Loucy (cell line): ENCODE measurements at regions not wholly inside any gene's neighbourhood (a gene's known extent, or its start where the extent isn't known, plus 50 kb on each side); places are given as distances from the start of the nearest gene placed in this dataset.

Experiments used
- H2AFZ ChIP-seq: fragments of 200-600 bp; sonication (generic); 2 replicates; pipeline ENCODE4 v1.6.0; 2016; ENCODE audit warnings: antibody characterized with exemption, mild to moderate bottlenecking, low read length, moderate library complexity
- H3F3A ChIP-seq: fragments of 200-600 bp; 2 replicates; pipeline ENCODE4 v1.6.0; 2016; ENCODE audit warnings: antibody characterized with exemption, low read depth, mild to moderate bottlenecking
- H3K27me3 ChIP-seq: fragments of 200-600 bp; sonication (generic); 2 replicates; pipeline ENCODE4 v1.6.1; 2014; ENCODE audit warnings: low read length, mild to moderate bottlenecking; ENCODE audit not compliant: insufficient read depth, poor library complexity, severe bottlenecking
- H3K36me3 ChIP-seq: fragments of 200-600 bp; sonication (generic); 2 replicates; pipeline ENCODE4 v1.6.1; 2016; ENCODE audit warnings: low read length; ENCODE audit not compliant: insufficient read depth
- H3K4me1 ChIP-seq: fragments of 200-600 bp; sonication (generic); 2 replicates; pipeline ENCODE4 v1.5.1; 2014; ENCODE audit warnings: low read length, mild to moderate bottlenecking; ENCODE audit not compliant: insufficient read depth, poor library complexity, severe bottlenecking
- H3K4me2 ChIP-seq: fragments of 200-600 bp; sonication (generic); 2 replicates; pipeline ENCODE4 v1.6.0; 2014; ENCODE audit warnings: antibody characterized with exemption, low read length, low read depth, mild to moderate bottlenecking; ENCODE audit not compliant: poor library complexity, severe bottlenecking
- H3K4me3 ChIP-seq: fragments of 200-600 bp; sonication (generic); 2 replicates; pipeline ENCODE4 v1.5.1; 2014; ENCODE audit warnings: low read length, mild to moderate bottlenecking, mixed read lengths; ENCODE audit not compliant: poor library complexity, severe bottlenecking
- H3K79me2 ChIP-seq: fragments of 200-600 bp; sonication (generic); 2 replicates; pipeline ENCODE4 v1.6.1; 2014; ENCODE audit warnings: low read length; ENCODE audit not compliant: insufficient read depth
- H3K9ac ChIP-seq: fragments of 200-600 bp; sonication (generic); 2 replicates; pipeline ENCODE4 v1.6.0; 2014; ENCODE audit warnings: mild to moderate bottlenecking, low read depth, low read length, moderate library complexity; ENCODE audit not compliant: poor library complexity, severe bottlenecking
- H3K9me2 ChIP-seq: fragments of 200-600 bp; sonication (generic); replicated peaks from 2 replicates; pipeline ENCODE4 v1.6.1; 2016; ENCODE audit warnings: low read depth, low read length, mixed read lengths
- H3K9me3 ChIP-seq: fragments of 200-600 bp; sonication (generic); 2 replicates; pipeline ENCODE4 v1.6.1; 2014; ENCODE audit warnings: mild to moderate bottlenecking, antibody characterized with exemption, low read length, low read depth; ENCODE audit not compliant: insufficient read depth
- H4K20me1 ChIP-seq: fragments of 200-600 bp; sonication (generic); 2 replicates; pipeline ENCODE4 v1.6.0; 2014; ENCODE audit warnings: antibody characterized with exemption, low read length, mild to moderate bottlenecking; ENCODE audit not compliant: insufficient read depth, poor library complexity, severe bottlenecking
- EZH2phosphoT487 ChIP-seq: fragments of 200-600 bp; IDR thresholded peaks from 2 replicates; pipeline ENCODE4 v1.6.1; 2018; ENCODE audit warnings: antibody characterized with exemption, mild to moderate bottlenecking, moderate library complexity, borderline replicate concordance
- TF ChIP-seq, protein P1 (sequence below): fragments of 200-600 bp; sonication (generic); conservative IDR thresholded peaks from 2 replicates; pipeline ENCODE4 v1.5.1; 2014; ENCODE audit warnings: mild to moderate bottlenecking, antibody characterized with exemption, low read length

DNA sequence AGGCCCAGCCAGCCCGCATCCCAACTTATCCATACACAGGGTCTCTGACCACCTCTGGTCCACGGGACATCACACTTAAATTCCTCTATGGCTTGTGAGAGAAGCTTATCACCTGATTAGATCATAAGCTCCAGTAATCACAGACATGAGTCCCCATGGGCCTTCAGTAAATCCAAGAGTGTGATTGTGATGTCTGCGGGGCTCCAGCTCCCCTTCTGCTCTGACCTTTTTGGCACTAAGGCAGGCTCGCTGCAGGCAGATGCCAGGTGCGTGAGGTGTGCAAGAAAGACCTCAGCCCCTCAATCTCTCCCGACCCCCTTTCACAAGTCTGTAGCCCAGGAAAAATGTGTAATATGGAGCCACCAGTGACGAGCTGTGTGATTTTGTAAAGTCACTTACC, 127.6 kb upstream of the DUSP22 start:
- H3K4me1 ChIP-seq: peaks cover 31% of the 10 kb centered on the region
- no peaks in the 10 kb centered on the region for H3K36me3 ChIP-seq
- H3F3A ChIP-seq: no peaks in the 10 kb centered on the region
- H3K9me2 ChIP-seq: no peaks in the 10 kb centered on the region
- no peak overlapping the region for H3K9ac ChIP-seq
- no peaks in the 10 kb centered on the region for H3K9me3 ChIP-seq
- no peaks in the 10 kb centered on the region for H4K20me1 ChIP-seq
- no peak overlapping the region for H3K4me3 ChIP-seq
- H2AFZ ChIP-seq: no peak overlapping the region
- H3K4me2 ChIP-seq: no peak overlapping the region
- no peaks in the 10 kb centered on the region for H3K27me3 ChIP-seq
- no peaks in the 10 kb centered on the region for H3K79me2 ChIP-seq
- no peak for TF ChIP-seq EZH2phosphoT487
- TF ChIP-seq, protein P1, sequence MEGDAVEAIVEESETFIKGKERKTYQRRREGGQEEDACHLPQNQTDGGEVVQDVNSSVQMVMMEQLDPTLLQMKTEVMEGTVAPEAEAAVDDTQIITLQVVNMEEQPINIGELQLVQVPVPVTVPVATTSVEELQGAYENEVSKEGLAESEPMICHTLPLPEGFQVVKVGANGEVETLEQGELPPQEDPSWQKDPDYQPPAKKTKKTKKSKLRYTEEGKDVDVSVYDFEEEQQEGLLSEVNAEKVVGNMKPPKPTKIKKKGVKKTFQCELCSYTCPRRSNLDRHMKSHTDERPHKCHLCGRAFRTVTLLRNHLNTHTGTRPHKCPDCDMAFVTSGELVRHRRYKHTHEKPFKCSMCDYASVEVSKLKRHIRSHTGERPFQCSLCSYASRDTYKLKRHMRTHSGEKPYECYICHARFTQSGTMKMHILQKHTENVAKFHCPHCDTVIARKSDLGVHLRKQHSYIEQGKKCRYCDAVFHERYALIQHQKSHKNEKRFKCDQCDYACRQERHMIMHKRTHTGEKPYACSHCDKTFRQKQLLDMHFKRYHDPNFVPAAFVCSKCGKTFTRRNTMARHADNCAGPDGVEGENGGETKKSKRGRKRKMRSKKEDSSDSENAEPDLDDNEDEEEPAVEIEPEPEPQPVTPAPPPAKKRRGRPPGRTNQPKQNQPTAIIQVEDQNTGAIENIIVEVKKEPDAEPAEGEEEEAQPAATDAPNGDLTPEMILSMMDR: no peak

DNA sequence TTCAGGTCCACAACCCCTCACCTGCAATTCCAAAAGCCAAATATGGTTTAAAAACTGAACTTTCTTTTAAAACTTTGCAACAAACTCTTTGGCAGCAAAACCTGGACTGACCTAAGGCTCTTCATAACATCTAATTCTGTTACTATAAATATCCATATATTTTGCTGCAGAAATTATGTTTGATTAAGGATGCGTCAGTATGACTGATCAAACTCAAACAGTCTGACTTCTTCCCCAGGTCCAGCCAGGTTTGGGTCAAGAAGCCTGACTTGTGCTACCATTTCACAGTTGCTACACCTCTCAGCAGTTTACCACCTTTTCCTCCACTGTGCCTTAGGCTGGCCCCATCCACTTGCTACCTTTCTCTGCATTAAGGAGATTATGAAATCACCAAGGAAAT, 127.0 kb upstream of the DUSP22 start:
- TF ChIP-seq EZH2phosphoT487: no peak
- TF ChIP-seq, protein P1: no peak
- Histone ChIP-seq H3K9ac (no peak overlapping the region), H2AFZ (no peak overlapping the region), H3K4me1 (peaks cover 29% of the 10 kb centered on the region), H3K9me2 (no peaks in the 10 kb centered on the region), H3K27me3 (no peaks in the 10 kb centered on the region), H3K4me3 (no peak overlapping the region), H3K9me3 (no peaks in the 10 kb centered on the region), H3K79me2 (no peaks in the 10 kb centered on the region), H3F3A (no peaks in the 10 kb centered on the region), H4K20me1 (no peaks in the 10 kb centered on the region), H3K36me3 (no peaks in the 10 kb centered on the region), H3K4me2 (no peak overlapping the region)

DNA sequence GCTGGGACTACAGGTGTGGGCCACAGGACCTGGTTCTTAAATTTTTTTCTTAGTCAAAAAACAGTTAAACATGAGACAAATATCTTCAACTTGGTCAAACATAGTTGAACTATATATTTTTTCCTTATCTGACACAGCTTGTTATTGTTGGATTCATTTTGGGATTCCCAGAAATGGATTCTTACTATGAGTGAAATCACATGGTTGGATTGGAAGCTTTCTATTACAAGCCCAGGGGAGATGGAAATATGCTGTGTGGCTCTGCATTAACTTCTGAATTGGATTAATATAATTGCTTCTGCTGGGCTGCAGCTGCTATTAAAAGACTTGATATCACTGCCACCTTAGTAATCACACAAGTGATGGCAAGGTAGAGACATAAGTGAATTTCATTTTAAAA, 126.4 kb upstream of the DUSP22 start:
- H3K9ac ChIP-seq: no peak overlapping the region
- H3F3A ChIP-seq: no peaks in the 10 kb centered on the region
- no peak overlapping the region for H3K4me2 ChIP-seq
- no peaks in the 10 kb centered on the region for H3K36me3 ChIP-seq
- H3K79me2 ChIP-seq: no peaks in the 10 kb centered on the region
- no peak overlapping the region for H2AFZ ChIP-seq
- no peaks in the 10 kb centered on the region for H3K27me3 ChIP-seq
- peaks cover 23% of the 10 kb centered on the region for H3K4me1 ChIP-seq
- H3K9me2 ChIP-seq: no peaks in the 10 kb centered on the region
- no peaks in the 10 kb centered on the region for H4K20me1 ChIP-seq
- TF ChIP-seq, protein P1: no peak
- no peak for TF ChIP-seq EZH2phosphoT487
- H3K4me3 ChIP-seq: no peak overlapping the region
- H3K9me3 ChIP-seq: no peaks in the 10 kb centered on the region
